Astrocyte (in vitro differentiated cells and primary cell): ENCODE measurements at regions not wholly inside any gene's neighbourhood (a gene's known extent, or its start where the extent isn't known, plus 50 kb on each side); places are given as distances from the start of the nearest gene placed in this dataset.
"Not testable (repeated sequence)": the region's sequence is repeated elsewhere in the genome, so short reads cannot be mapped to it uniquely, and the experiment has no call there.

Experiments
- DNase-seq: peaks from one replicate; pipeline ENCODE4 v3.0.0-alpha.2; 2010; ENCODE audit warnings: low read depth
- FAIRE-seq: peaks from 2 replicates; lab custom pipeline; 2011; peaks lifted over from hg19 to GRCh38; lab: Jason Lieb, UNC
- H2AFZ ChIP-seq: 2 replicates; pipeline ENCODE4 v1.6.0; 2012; ENCODE audit warnings: low read depth, low read length, inconsistent platforms
- H3K27ac ChIP-seq: 2 replicates; pipeline ENCODE4 v1.5.1; 2011; ENCODE audit warnings: low read depth, low read length, inconsistent platforms
- H3K27me3 ChIP-seq: 2 replicates; pipeline ENCODE4 v1.6.0; 2011; ENCODE audit warnings: low read length, inconsistent platforms; ENCODE audit not compliant: insufficient read depth
- H3K36me3 ChIP-seq: 2 replicates; pipeline ENCODE4 v1.5.1; 2011; ENCODE audit warnings: low read length, inconsistent platforms; ENCODE audit not compliant: insufficient read depth
- H3K4me1 ChIP-seq: 2 replicates; pipeline ENCODE4 v1.5.1; 2011; ENCODE audit warnings: low read length, inconsistent platforms; ENCODE audit not compliant: insufficient read depth
- H3K4me2 ChIP-seq: 2 replicates; pipeline ENCODE4 v1.6.0; 2012; ENCODE audit warnings: low read length, inconsistent platforms
- H3K4me3 ChIP-seq: 2 replicates; pipeline ENCODE4 v1.5.1; 2011; ENCODE audit warnings: low read depth, mild to moderate bottlenecking, low read length, inconsistent platforms; ENCODE audit not compliant: insufficient read depth
- H3K79me2 ChIP-seq: 2 replicates; pipeline ENCODE4 v1.6.0; 2012; ENCODE audit warnings: mild to moderate bottlenecking, low read length, inconsistent platforms; ENCODE audit not compliant: insufficient read depth
- H3K9ac ChIP-seq: 2 replicates; pipeline ENCODE4 v1.6.0; 2012; ENCODE audit warnings: mild to moderate bottlenecking, low read length, inconsistent platforms
- H3K9me3 ChIP-seq: 2 replicates; pipeline ENCODE4 v1.5.1; 2012; ENCODE audit warnings: low read depth, mild to moderate bottlenecking, low read length, inconsistent platforms; ENCODE audit not compliant: insufficient read depth
- H4K20me1 ChIP-seq: 2 replicates; pipeline ENCODE4 v1.6.0; 2012; ENCODE audit warnings: low read length, inconsistent platforms; ENCODE audit not compliant: insufficient read depth
- H3K27ac Mint-ChIP-seq: one replicate; pipeline ENCODE4 v1.8.0; 2021; ENCODE audit warnings: mild to moderate bottlenecking, mixed read lengths; ENCODE audit not compliant: unreplicated experiment
- H3K27me3 Mint-ChIP-seq: one replicate; pipeline ENCODE4 v1.8.0; 2021; ENCODE audit warnings: low read depth, mixed read lengths; ENCODE audit not compliant: unreplicated experiment
- H3K36me3 Mint-ChIP-seq: one replicate; pipeline ENCODE4 v1.8.0; 2021; ENCODE audit warnings: low read depth, mixed read lengths; ENCODE audit not compliant: unreplicated experiment
- H3K4me1 Mint-ChIP-seq: one replicate; pipeline ENCODE4 v1.8.0; 2021; ENCODE audit warnings: low read depth, mixed read lengths; ENCODE audit not compliant: unreplicated experiment
- H3K4me3 Mint-ChIP-seq: one replicate; pipeline ENCODE4 v1.8.0; 2021; ENCODE audit warnings: mild to moderate bottlenecking, moderate library complexity, mixed read lengths; ENCODE audit not compliant: unreplicated experiment
- H3K9me3 Mint-ChIP-seq: one replicate; pipeline ENCODE4 v1.8.0; 2021; ENCODE audit warnings: mild to moderate bottlenecking, mixed read lengths; ENCODE audit not compliant: unreplicated experiment
- EZH2 ChIP-seq: IDR thresholded peaks from 2 replicates; pipeline ENCODE4 v1.6.1; 2012; ENCODE audit warnings: mild to moderate bottlenecking, low read length, inconsistent platforms; ENCODE audit not compliant: insufficient read depth
- TF ChIP-seq, protein P1 (sequence below): IDR thresholded peaks from 2 replicates; pipeline ENCODE4 v1.5.1; 2011; ENCODE audit warnings: low read depth, mild to moderate bottlenecking, inconsistent platforms, low read length, moderate library complexity; ENCODE audit not compliant: insufficient read depth

DNA sequence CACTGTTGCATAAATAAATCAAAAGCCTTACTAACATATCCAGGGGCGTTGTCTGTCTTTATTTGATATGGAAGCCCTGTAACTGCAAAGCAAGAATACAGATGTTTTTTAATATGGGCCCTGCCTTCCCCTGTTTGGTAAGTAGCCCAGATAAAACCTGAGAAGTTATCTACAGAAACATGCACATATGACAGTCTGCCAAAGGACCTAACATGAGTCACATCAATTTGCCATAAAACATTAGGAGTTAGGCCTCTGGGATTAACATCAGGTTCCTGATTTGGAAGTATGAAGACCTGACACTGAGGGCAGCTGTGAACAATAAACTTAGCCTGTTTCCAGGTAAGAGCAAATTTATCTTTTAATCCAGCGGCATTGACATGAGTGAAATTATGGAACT, 1588.8 kb downstream of the REEP3 start:
- Histone ChIP-seq H2AFZ (no peak overlapping the region), H4K20me1 (no peaks in the 10 kb centered on the region), H3K27ac (no peak overlapping the region), H3K9me3 (no peaks in the 10 kb centered on the region), H3K27me3 (no peaks in the 10 kb centered on the region), H3K9ac (no peak overlapping the region), H3K79me2 (no peaks in the 10 kb centered on the region), H3K4me2 (no peak overlapping the region), H3K4me1 (no peaks in the 10 kb centered on the region), H3K36me3 (no peaks in the 10 kb centered on the region), H3K4me3 (no peak overlapping the region)
- no peaks in the 10 kb centered on the region for H3K27me3 Mint-ChIP-seq
- TF ChIP-seq, protein P1, sequence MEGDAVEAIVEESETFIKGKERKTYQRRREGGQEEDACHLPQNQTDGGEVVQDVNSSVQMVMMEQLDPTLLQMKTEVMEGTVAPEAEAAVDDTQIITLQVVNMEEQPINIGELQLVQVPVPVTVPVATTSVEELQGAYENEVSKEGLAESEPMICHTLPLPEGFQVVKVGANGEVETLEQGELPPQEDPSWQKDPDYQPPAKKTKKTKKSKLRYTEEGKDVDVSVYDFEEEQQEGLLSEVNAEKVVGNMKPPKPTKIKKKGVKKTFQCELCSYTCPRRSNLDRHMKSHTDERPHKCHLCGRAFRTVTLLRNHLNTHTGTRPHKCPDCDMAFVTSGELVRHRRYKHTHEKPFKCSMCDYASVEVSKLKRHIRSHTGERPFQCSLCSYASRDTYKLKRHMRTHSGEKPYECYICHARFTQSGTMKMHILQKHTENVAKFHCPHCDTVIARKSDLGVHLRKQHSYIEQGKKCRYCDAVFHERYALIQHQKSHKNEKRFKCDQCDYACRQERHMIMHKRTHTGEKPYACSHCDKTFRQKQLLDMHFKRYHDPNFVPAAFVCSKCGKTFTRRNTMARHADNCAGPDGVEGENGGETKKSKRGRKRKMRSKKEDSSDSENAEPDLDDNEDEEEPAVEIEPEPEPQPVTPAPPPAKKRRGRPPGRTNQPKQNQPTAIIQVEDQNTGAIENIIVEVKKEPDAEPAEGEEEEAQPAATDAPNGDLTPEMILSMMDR = no peak
- TF ChIP-seq EZH2 = no peak
- no peaks in the 10 kb centered on the region for H3K36me3 Mint-ChIP-seq
- H3K27ac Mint-ChIP-seq = no peak overlapping the region
- no peaks in the 10 kb centered on the region for H3K4me1 Mint-ChIP-seq
- no peak overlapping the region for H3K4me3 Mint-ChIP-seq
- DNase-seq (no peak), FAIRE-seq (no peak)
- peaks cover 2% of the 10 kb centered on the region for H3K9me3 Mint-ChIP-seq

GRCh38 chr10:65111059-65111458, 1589.9 kb downstream of the REEP3 start:
- not testable (repeated sequence) for H3K9ac ChIP-seq, H2AFZ ChIP-seq, H3K4me3 ChIP-seq, H3K27me3 ChIP-seq, H3K27ac Mint-ChIP-seq, H3K4me2 ChIP-seq, H3K79me2 ChIP-seq, H3K36me3 Mint-ChIP-seq, H3K27ac ChIP-seq, H3K36me3 ChIP-seq, FAIRE-seq, H3K9me3 Mint-ChIP-seq, H4K20me1 ChIP-seq, DNase-seq, H3K4me3 Mint-ChIP-seq, H3K9me3 ChIP-seq, H3K4me1 Mint-ChIP-seq, H3K4me1 ChIP-seq, H3K27me3 Mint-ChIP-seq

DNA sequence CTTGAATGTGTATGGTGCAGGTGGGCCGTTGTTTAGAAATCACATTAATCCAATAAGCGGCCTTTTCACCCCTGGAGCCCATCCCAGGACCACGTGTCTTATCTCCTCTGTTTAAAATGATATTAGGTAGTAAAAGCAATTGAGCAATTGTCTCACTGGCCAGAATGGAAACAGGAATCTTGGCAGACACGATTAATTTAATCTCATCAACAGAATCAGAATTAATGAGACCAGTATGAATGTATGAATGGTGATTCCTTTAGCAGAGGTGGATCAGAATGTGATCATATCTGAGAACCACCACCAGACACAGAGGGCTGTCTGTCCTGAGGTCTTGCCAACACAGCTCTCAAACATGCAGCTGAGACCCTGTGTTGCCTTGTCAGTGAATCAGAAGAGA, 1591.4 kb downstream of the REEP3 start:
- no peak overlapping the region for H2AFZ ChIP-seq
- no peaks in the 10 kb centered on the region for H3K27me3 Mint-ChIP-seq
- H3K4me2 ChIP-seq = no peak overlapping the region
- no peak overlapping the region for H3K27ac ChIP-seq
- no peaks in the 10 kb centered on the region for H4K20me1 ChIP-seq
- no peak overlapping the region for H3K4me3 Mint-ChIP-seq
- peaks cover 2% of the 10 kb centered on the region for H3K9me3 Mint-ChIP-seq
- H3K4me1 Mint-ChIP-seq = no peaks in the 10 kb centered on the region
- no peaks in the 10 kb centered on the region for H3K36me3 ChIP-seq
- H3K4me3 ChIP-seq = no peak overlapping the region
- H3K79me2 ChIP-seq = no peaks in the 10 kb centered on the region
- H3K36me3 Mint-ChIP-seq = no peaks in the 10 kb centered on the region
- no peaks in the 10 kb centered on the region for H3K4me1 ChIP-seq
- H3K9me3 ChIP-seq = no peaks in the 10 kb centered on the region
- H3K9ac ChIP-seq = no peak overlapping the region
- no peak for FAIRE-seq
- no peak overlapping the region for H3K27ac Mint-ChIP-seq
- TF ChIP-seq EZH2 = no peak
- TF ChIP-seq, protein P1 = no peak
- no peak for DNase-seq
- no peaks in the 10 kb centered on the region for H3K27me3 ChIP-seq
